Sigmoid colon (tissue), 6 donors: ENCODE measurements at regions not wholly inside any gene's neighbourhood (a gene's known extent, or its start where the extent isn't known, plus 50 kb on each side); places are given as distances from the start of the nearest gene placed in this dataset.
"Not testable (repeated sequence)": the region's sequence is repeated elsewhere in the genome, so short reads cannot be mapped to it uniquely, and the experiment has no call there.

Experiments
- DNase-seq: peaks from one replicate; pipeline ENCODE4 v3.0.0-alpha.2; 2019
- H3K27ac ChIP-seq, 4 donors: fragments of 200-600 bp; sonication (generic); one replicate each; pipeline ENCODE4 v1.5.1; 2016 to 2019; ENCODE audit warnings: mild to moderate bottlenecking in 1 of 4
- H3K27me3 ChIP-seq, 3 donors: fragments of 200-600 bp; sonication (generic); one replicate each; pipeline ENCODE4 v1.5.1; 2019; ENCODE audit warnings: mild to moderate bottlenecking in 1 of 3
- H3K36me3 ChIP-seq, 4 donors: fragments of 200-600 bp; sonication (generic); one replicate each; pipeline ENCODE4 v1.5.1; 2016 to 2019
- H3K4me1 ChIP-seq, 4 donors: fragments of 200-600 bp; sonication (generic); one replicate each; pipeline ENCODE4 v1.5.1; 2017 to 2019
- H3K4me3 ChIP-seq, 4 donors: fragments of 200-600 bp; sonication (generic); one replicate each; pipeline ENCODE4 v1.5.1; 2017 to 2019; ENCODE audit warnings: mild to moderate bottlenecking in 2 of 4, moderate library complexity in 1 of 4
- H3K9me3 ChIP-seq, 4 donors: fragments of 200-600 bp in 3 of 4; sonication (generic) in 3 of 4; one replicate each; pipeline versions ENCODE4 v1.5.1 to v1.6.1; 2013 to 2019
- CTCF ChIP-seq, 4 experiments: fragments of 450-650 bp in 3 of 4; fragments of 200-600 bp in 1 of 4; IDR thresholded peaks; one replicate each; pipeline ENCODE4 v1.5.1; 2016 to 2019; ENCODE audit warnings: antibody characterized with exemption in 4 of 4, mild to moderate bottlenecking in 3 of 4, moderate library complexity in 2 of 4
- EP300 ChIP-seq, 4 donors: sonication (generic); formaldehyde crosslinking; IDR thresholded peaks; one replicate each; pipeline ENCODE4 v1.6.1; 2017; ENCODE audit warnings: antibody characterized with exemption in 4 of 4
- POLR2A ChIP-seq, 2 donors: fragments of 450-650 bp; IDR thresholded peaks; one replicate each; pipeline ENCODE4 v1.6.1; 2016; ENCODE audit warnings: antibody characterized with exemption in 2 of 2, mild to moderate bottlenecking in 2 of 2, moderate library complexity in 2 of 2
- POLR2AphosphoS5 ChIP-seq, 4 donors: sonication (generic); formaldehyde crosslinking; IDR thresholded peaks; one replicate each; pipeline ENCODE4 v1.6.1; 2017; ENCODE audit warnings: antibody characterized with exemption in 4 of 4
- WGBS, 2 donors: extraction: QIAGEN DNeasy Blood & Tissue Kit; methylation state at CpG; one replicate each; pipeline ENCODE4 v1.1.7; 2013; 5-methylcytosine and 5-hydroxymethylcytosine counted together
- intact Hi-C: fragments of 100-400 bp; cut with DNase I; formaldehyde crosslinking; loops from one replicate; pipeline ENCODE4 v1.15.1; 2023
- donor health status: healthy with polysubstance abuse.
- donor health status: healthy.

GRCh38 chr3:14007006-14007405 lies 117.7 kb downstream of the CHCHD4 start:
- Histone ChIP-seq H3K9me3 (no peaks in the 10 kb centered on the region), H3K36me3 (no peaks in the 10 kb centered on the region), H3K4me1 (no peaks in the 10 kb centered on the region), H3K27me3 (no peaks in the 10 kb centered on the region), H3K4me3 (no peak overlapping the region), H3K27ac (no peak overlapping the region)
- no peak for DNase-seq
- WGBS, 2 donors, result 78 to 86% methylated on average over 4 of the region's 4 CpGs
- intact Hi-C loops, result no loop called here
- TF ChIP-seq POLR2A (IDR thresholded peaks at IDR 0.05), result no peak
- no peak for TF ChIP-seq CTCF (IDR thresholded peaks at IDR 0.05)
- TF ChIP-seq POLR2AphosphoS5 (IDR thresholded peaks at IDR 0.05), result no peak
- TF ChIP-seq EP300 (IDR thresholded peaks at IDR 0.05), result no peak

GRCh38 chr3:14001136-14001535 lies 121.3 kb upstream of the WNT7A start:
- no peaks in the 10 kb centered on the region for H3K9me3 ChIP-seq
- no peak overlapping the region for H3K4me3 ChIP-seq
- no peaks in the 10 kb centered on the region for H3K27me3 ChIP-seq
- intact Hi-C loops, result no loop called here
- TF ChIP-seq POLR2A (IDR thresholded peaks at IDR 0.05) (no peak), EP300 (IDR thresholded peaks at IDR 0.05) (no peak), POLR2AphosphoS5 (IDR thresholded peaks at IDR 0.05) (no peak), CTCF (IDR thresholded peaks at IDR 0.05) (no peak)
- no peaks in the 10 kb centered on the region for H3K36me3 ChIP-seq
- no peak overlapping the region for H3K27ac ChIP-seq
- no peaks in the 10 kb centered on the region for H3K4me1 ChIP-seq
- DNase-seq, result no peak

- Histone ChIP-seq H3K36me3 (no peaks in the 10 kb centered on the region), H3K27me3 (no peaks in the 10 kb centered on the region), H3K4me1 (no peaks in the 10 kb centered on the region), H3K27ac (no peak overlapping the region), H3K9me3 (no peaks in the 10 kb centered on the region), H3K4me3 (no peak overlapping the region)
- WGBS, 2 donors, result 64 to 73% methylated on average over 2 of the region's 2 CpGs
- DNase-seq, result no peak
- intact Hi-C loops, result no loop called here
- TF ChIP-seq POLR2A (IDR thresholded peaks at IDR 0.05), result no peak
- TF ChIP-seq CTCF (IDR thresholded peaks at IDR 0.05), result no peak
These were observed 120.7 kb upstream of the WNT7A start for GRCh38 chr3:14000556-14000955.

- H3K9me3 ChIP-seq, result no peaks in the 10 kb centered on the region
- no peak overlapping the region for H3K4me3 ChIP-seq
- no peaks in the 10 kb centered on the region for H3K36me3 ChIP-seq
- intact Hi-C loops, result no loop called here
- H3K27ac ChIP-seq, result no peak overlapping the region
- H3K4me1 ChIP-seq, result no peaks in the 10 kb centered on the region
- H3K27me3 ChIP-seq, result no peaks in the 10 kb centered on the region
- no peak for TF ChIP-seq POLR2A (IDR thresholded peaks at IDR 0.05)
- TF ChIP-seq EP300 (IDR thresholded peaks at IDR 0.05), result no peak
- TF ChIP-seq CTCF (IDR thresholded peaks at IDR 0.05), result no peak
- TF ChIP-seq POLR2AphosphoS5 (IDR thresholded peaks at IDR 0.05), result no peak
- no peak for DNase-seq
- 87 to 90% methylated on average over 4 of the region's 4 CpGs for WGBS, 2 donors
These were observed 119.0 kb upstream of the WNT7A start for GRCh38 chr3:13998831-13999230.

- H3K4me1 ChIP-seq, H3K9me3 ChIP-seq, H3K36me3 ChIP-seq, DNase-seq, H3K27ac ChIP-seq, H3K4me3 ChIP-seq, H3K27me3 ChIP-seq, intact Hi-C loops: not testable (repeated sequence)
- 92 to 94% methylated on average over 12 of the region's 12 CpGs for WGBS, 2 donors
These were observed 115.3 kb upstream of the WNT7A start for GRCh38 chr3:13995216-13995615.

- H3K4me1 ChIP-seq, H3K9me3 ChIP-seq, intact Hi-C loops, H3K27ac ChIP-seq, DNase-seq, H3K27me3 ChIP-seq, H3K4me3 ChIP-seq, H3K36me3 ChIP-seq: not testable (repeated sequence)
- WGBS, 2 donors, result 67 to 68% methylated on average over 1 of the region's 1 CpG
These were observed 109.1 kb upstream of the WNT7A start for GRCh38 chr3:13988925-13989324.
